GM23338 (cell line): ENCODE measurements at regions not wholly inside any gene's neighbourhood (a gene's known extent, or its start where the extent isn't known, plus 50 kb on each side); places are given as distances from the start of the nearest gene placed in this dataset.

Experiments used
- CREB1 ChIP-seq: fragments of 250-450 bp; sonication (Bioruptor Pico); IDR thresholded peaks from 2 replicates; pipeline ENCODE4 v1.5.0; 2020; ENCODE audit warnings: low read depth, mild to moderate bottlenecking, moderate library complexity
- ETS1 ChIP-seq: IDR thresholded peaks from 2 replicates; pipeline ENCODE4 v1.6.1; 2016; ENCODE audit warnings: antibody characterized with exemption
- JUNB ChIP-seq: IDR thresholded peaks from one replicate; pipeline ENCODE4 v1.6.1; 2016; ENCODE audit warnings: antibody characterized with exemption; ENCODE audit not compliant: unreplicated experiment
- POLR2AphosphoS5 ChIP-seq: IDR thresholded peaks from 2 replicates; pipeline ENCODE4 v1.6.1; 2016; ENCODE audit warnings: antibody characterized with exemption, low read depth
- REST ChIP-seq: IDR thresholded peaks from one replicate; pipeline ENCODE4 v1.6.1; 2018; ENCODE audit warnings: antibody characterized with exemption; ENCODE audit not compliant: unreplicated experiment
- ZNF331 ChIP-seq: fragments of 250-450 bp; sonication (Bioruptor Pico); IDR thresholded peaks from 2 replicates; pipeline ENCODE4 v1.5.0; 2020; ENCODE audit warnings: low read depth, mild to moderate bottlenecking, moderate library complexity
- TF ChIP-seq, protein P1 (sequence below), 2 experiments: fragments of 200-600 bp in 1 of 2; sonication (generic) in 1 of 2; conservative IDR thresholded peaks; 2 replicates each; pipeline versions ENCODE4 v1.5.1 to v1.6.1; 2016 to 2017; ENCODE audit warnings: antibody characterized with exemption in 2 of 2, low read depth in 2 of 2, mild to moderate bottlenecking in 2 of 2, moderate library complexity in 1 of 2

- TF ChIP-seq, protein P1, sequence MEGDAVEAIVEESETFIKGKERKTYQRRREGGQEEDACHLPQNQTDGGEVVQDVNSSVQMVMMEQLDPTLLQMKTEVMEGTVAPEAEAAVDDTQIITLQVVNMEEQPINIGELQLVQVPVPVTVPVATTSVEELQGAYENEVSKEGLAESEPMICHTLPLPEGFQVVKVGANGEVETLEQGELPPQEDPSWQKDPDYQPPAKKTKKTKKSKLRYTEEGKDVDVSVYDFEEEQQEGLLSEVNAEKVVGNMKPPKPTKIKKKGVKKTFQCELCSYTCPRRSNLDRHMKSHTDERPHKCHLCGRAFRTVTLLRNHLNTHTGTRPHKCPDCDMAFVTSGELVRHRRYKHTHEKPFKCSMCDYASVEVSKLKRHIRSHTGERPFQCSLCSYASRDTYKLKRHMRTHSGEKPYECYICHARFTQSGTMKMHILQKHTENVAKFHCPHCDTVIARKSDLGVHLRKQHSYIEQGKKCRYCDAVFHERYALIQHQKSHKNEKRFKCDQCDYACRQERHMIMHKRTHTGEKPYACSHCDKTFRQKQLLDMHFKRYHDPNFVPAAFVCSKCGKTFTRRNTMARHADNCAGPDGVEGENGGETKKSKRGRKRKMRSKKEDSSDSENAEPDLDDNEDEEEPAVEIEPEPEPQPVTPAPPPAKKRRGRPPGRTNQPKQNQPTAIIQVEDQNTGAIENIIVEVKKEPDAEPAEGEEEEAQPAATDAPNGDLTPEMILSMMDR (conservative IDR thresholded peaks at IDR 0.05; ENCODE audit: low read depth in 2 of 2) = no peak
- TF ChIP-seq REST (no peak), POLR2AphosphoS5 (no peak), CREB1 (no peak), ETS1 (no peak), ZNF331 (CRISPR knock-in tag) (no peak), JUNB (no peak)
Observed at GRCh38 chr2:100683231-100683630, 120.4 kb downstream of the PDCL3 start.
